ENCODE measurements at regions not wholly inside any gene's neighbourhood (a gene's known extent, or its start where the extent isn't known, plus 50 kb on each side); places are given as distances from the start of the nearest gene placed in this dataset.

- TF ChIP-seq ESRRA (CRISPR knock-in tag; IDR thresholded peaks at IDR 0.05; ENCODE audit: borderline replicate concordance) (no peak), SP1 (CRISPR knock-in tag; conservative IDR thresholded peaks at IDR 0.05) (no peak), USF2 (CRISPR knock-in tag; IDR thresholded peaks at IDR 0.05) (no peak), MXD4 (CRISPR knock-in tag; IDR thresholded peaks at IDR 0.05; ENCODE audit: borderline replicate concordance) (no peak)
These were observed 98.4 kb upstream of the KAZN start for GRCh38 chr1:14500041-14500440.
